Gastrocnemius medialis (tissue), 4 donors: ENCODE measurements at regions not wholly inside any gene's neighbourhood (a gene's known extent, or its start where the extent isn't known, plus 50 kb on each side); places are given as distances from the start of the nearest gene placed in this dataset.
"Not testable (repeated sequence)": the region's sequence is repeated elsewhere in the genome, so short reads cannot be mapped to it uniquely, and the experiment has no call there.

Experiments used
- ATAC-seq, 2 donors: fragments of 150-250 bp; one replicate each; pipeline ENCODE4 v1.9.1; 2016
- DNase-seq, 2 donors: peaks; one replicate each; pipeline ENCODE4 v3.0.0-alpha.2; 2019
- H3K27ac ChIP-seq, 4 donors: fragments of 200-600 bp; sonication (generic); 1 replicate in 1 of 4; 2 replicates in 3 of 4; pipeline ENCODE4 v1.5.1; 2016 to 2018; ENCODE audit warnings: mild to moderate bottlenecking in 2 of 4, moderate library complexity in 1 of 4
- H3K27me3 ChIP-seq, 3 donors: fragments of 200-600 bp; sonication (generic) in 2 of 3; 1 replicate in 1 of 3; 2 replicates in 2 of 3; pipeline versions ENCODE4 v1.5.1 to v1.6.0; 2016 to 2019; ENCODE audit warnings: mild to moderate bottlenecking in 1 of 3, moderate library complexity in 1 of 3
- H3K36me3 ChIP-seq, 2 donors: fragments of 200-600 bp; sonication (generic) in 1 of 2; one replicate each; pipeline ENCODE4 v1.5.1; 2017 to 2018
- H3K4me1 ChIP-seq, 2 donors: fragments of 200-600 bp; sonication (generic) in 1 of 2; one replicate each; pipeline ENCODE4 v1.5.1; 2016 to 2017; ENCODE audit warnings: mild to moderate bottlenecking in 2 of 2
- H3K4me3 ChIP-seq, 4 donors: fragments of 200-600 bp; sonication (generic) in 3 of 4; 1 replicate in 1 of 4; 2 replicates in 3 of 4; pipeline ENCODE4 v1.5.1; 2016 to 2019; ENCODE audit warnings: mild to moderate bottlenecking in 2 of 4
- H3K9me3 ChIP-seq, 3 donors: fragments of 200-600 bp; sonication (generic) in 2 of 3; 1 replicate in 1 of 3; 2 replicates in 2 of 3; pipeline ENCODE4 v1.5.1; 2016 to 2019
- POLR2A ChIP-seq, 2 donors: fragments of 450-650 bp; IDR thresholded peaks; one replicate each; pipeline ENCODE4 v1.6.1; 2017; ENCODE audit warnings: antibody characterized with exemption in 2 of 2, mild to moderate bottlenecking in 2 of 2, moderate library complexity in 2 of 2
- in situ Hi-C, 4 donors: fragments of 200-750 bp; cut with MboI; loops; one replicate each; pipeline versions ENCODE4 v1.15.0 to v1.8.0; 2017; ENCODE audit warnings: low sequenced_read_pairs in 4 of 4
- intact Hi-C: fragments of 100-400 bp; cut with DNase I; formaldehyde crosslinking; loops from one replicate; pipeline ENCODE4 v1.15.1; 2023; ENCODE audit warnings: low total_unique reads
- TF ChIP-seq, protein P1 (sequence below), 5 experiments: fragments of 450-650 bp in 3 of 5; fragments of 200-600 bp in 2 of 5; sonication (generic) in 2 of 5; IDR thresholded peaks in 4 of 5; conservative IDR thresholded peaks in 1 of 5; 1 replicate in 4 of 5; 2 replicates in 1 of 5; pipeline ENCODE4 v1.5.1; 2016 to 2019; ENCODE audit warnings: antibody characterized with exemption in 5 of 5, mild to moderate bottlenecking in 3 of 5, moderate library complexity in 3 of 5

DNA sequence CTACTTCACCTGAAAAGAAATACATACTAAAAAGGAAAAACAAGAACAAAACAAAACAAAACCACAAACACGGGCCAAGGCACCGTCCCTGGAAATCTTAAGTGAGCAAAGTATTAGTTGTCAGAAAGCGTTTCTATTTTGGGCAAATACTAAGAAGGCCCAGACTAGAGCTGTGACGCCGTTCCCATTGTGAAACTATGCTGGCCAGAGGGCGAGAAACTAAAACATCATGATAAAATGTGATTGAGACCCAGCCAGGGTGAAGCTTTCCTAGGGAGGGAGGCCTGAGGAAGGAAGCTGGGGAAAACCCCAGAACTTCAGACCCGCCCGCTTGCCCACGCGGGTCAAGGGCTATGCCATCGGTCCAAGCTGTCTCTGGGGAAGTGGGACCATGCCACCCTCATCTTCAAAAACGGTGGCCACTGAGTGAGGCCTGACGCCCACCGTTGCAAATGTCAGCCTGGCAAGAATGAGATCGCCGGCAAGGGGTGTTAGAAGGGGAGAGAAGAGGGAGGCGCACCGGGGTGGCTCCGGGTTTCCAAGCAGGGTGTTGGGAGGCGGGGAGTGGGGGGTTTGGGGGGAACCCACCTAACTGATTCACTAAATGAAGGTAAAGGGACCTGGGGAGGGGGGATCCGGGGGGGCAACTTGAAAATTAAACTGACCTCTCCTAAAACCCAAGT lies 1950.9 kb upstream of the DEFB115 start:
- ATAC-seq (no peak), DNase-seq (no peak)
- Histone ChIP-seq H3K27me3 (no peaks in the 10 kb centered on the region), H3K27ac (no peak overlapping the region), H3K4me1 (no peaks in the 10 kb centered on the region), H3K4me3 (no peak overlapping the region), H3K36me3 (no peaks in the 10 kb centered on the region), H3K9me3 (no peaks in the 10 kb centered on the region)
- TF ChIP-seq, protein P1, sequence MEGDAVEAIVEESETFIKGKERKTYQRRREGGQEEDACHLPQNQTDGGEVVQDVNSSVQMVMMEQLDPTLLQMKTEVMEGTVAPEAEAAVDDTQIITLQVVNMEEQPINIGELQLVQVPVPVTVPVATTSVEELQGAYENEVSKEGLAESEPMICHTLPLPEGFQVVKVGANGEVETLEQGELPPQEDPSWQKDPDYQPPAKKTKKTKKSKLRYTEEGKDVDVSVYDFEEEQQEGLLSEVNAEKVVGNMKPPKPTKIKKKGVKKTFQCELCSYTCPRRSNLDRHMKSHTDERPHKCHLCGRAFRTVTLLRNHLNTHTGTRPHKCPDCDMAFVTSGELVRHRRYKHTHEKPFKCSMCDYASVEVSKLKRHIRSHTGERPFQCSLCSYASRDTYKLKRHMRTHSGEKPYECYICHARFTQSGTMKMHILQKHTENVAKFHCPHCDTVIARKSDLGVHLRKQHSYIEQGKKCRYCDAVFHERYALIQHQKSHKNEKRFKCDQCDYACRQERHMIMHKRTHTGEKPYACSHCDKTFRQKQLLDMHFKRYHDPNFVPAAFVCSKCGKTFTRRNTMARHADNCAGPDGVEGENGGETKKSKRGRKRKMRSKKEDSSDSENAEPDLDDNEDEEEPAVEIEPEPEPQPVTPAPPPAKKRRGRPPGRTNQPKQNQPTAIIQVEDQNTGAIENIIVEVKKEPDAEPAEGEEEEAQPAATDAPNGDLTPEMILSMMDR (IDR thresholded peaks at IDR 0.05 in 4 of 5, conservative IDR thresholded peaks at IDR 0.05 in 1 of 5): no peak
- TF ChIP-seq POLR2A (IDR thresholded peaks at IDR 0.05): no peak
- intact Hi-C loops (no loop called here), in situ Hi-C loops (no loop called here)

DNA sequence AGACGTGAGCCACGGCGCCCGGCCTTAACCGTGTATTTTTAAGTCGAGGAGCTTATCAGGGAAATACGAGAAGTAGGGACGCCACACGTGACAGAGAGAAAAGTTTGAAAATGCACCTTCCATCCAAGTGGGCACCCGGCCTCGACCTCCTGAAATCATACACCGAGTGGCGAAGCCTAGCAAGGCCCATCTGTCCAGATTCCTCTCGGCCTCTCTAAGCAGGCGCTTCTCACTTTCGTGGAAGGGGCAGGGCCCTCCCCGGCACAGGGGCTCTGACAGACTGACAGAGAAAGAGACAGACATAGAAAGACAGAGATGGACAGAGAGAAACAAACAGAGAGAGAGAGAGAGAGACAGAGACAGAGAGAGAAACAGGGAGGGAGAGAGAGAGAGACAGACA lies 1950.0 kb upstream of the DEFB115 start:
- H3K27ac ChIP-seq, H3K9me3 ChIP-seq, H3K27me3 ChIP-seq, DNase-seq, intact Hi-C loops, H3K4me3 ChIP-seq, H3K4me1 ChIP-seq, in situ Hi-C loops, ATAC-seq, H3K36me3 ChIP-seq: not testable (repeated sequence)

DNA sequence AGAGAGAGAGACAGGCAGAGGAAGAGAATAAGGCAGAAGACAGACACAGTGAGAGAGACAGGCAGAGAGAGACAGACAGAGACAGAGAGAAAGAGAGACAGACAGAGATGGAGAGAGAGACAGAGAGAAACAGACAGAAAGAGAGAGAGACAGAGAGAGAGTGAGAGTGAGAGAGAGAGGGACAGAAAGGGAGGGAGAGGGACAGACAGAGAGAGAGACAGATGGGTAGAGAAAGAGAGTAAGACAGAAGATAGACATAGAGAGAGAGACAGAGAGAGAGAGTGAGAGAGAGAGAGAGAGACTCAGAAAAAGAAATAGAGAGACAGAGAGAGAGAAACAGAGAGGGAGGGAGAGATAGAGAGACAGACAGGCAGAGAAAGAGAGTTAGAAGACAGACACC lies 1948.5 kb upstream of the DEFB115 start:
- H3K4me1 ChIP-seq, intact Hi-C loops, DNase-seq, H3K9me3 ChIP-seq, in situ Hi-C loops, H3K4me3 ChIP-seq, H3K27ac ChIP-seq, H3K36me3 ChIP-seq, ATAC-seq, H3K27me3 ChIP-seq: not testable (repeated sequence)

DNA sequence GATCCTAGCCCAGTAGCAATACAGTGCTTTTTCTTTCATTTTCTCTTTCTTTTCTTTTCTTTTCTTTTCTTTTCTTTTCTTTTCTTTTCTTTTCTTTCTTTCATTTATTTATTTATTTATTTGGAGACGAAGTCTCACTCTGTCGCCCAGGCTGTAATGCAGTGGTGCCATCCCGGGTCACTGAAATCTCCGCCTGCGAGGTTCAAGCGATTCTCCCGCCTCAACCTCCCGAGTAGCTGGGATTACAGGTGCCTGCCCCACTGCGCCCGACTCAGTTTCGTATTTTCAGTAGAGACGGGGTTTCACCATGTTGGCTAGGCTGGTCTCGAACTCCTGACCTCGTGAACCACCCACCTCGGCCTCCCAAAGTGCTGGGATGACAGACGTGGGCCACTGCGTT lies 1948.0 kb upstream of the DEFB115 start:
- H3K4me1 ChIP-seq, H3K36me3 ChIP-seq, in situ Hi-C loops, H3K27me3 ChIP-seq, intact Hi-C loops, ATAC-seq, H3K27ac ChIP-seq, H3K4me3 ChIP-seq, DNase-seq, H3K9me3 ChIP-seq: not testable (repeated sequence)

- intact Hi-C loops, in situ Hi-C loops, H3K4me1 ChIP-seq, H3K27ac ChIP-seq, H3K36me3 ChIP-seq, H3K27me3 ChIP-seq, H3K9me3 ChIP-seq, ATAC-seq, H3K4me3 ChIP-seq, DNase-seq: not testable (repeated sequence)
These were observed 1946.4 kb upstream of the DEFB115 start for GRCh38 chr20:29311046-29311445.

- H3K27me3 ChIP-seq, ATAC-seq, in situ Hi-C loops, H3K9me3 ChIP-seq, DNase-seq, H3K4me1 ChIP-seq, H3K36me3 ChIP-seq, H3K27ac ChIP-seq, H3K4me3 ChIP-seq, intact Hi-C loops: not testable (repeated sequence)
These were observed 1944.8 kb upstream of the DEFB115 start for GRCh38 chr20:29312679-29313078.

DNA sequence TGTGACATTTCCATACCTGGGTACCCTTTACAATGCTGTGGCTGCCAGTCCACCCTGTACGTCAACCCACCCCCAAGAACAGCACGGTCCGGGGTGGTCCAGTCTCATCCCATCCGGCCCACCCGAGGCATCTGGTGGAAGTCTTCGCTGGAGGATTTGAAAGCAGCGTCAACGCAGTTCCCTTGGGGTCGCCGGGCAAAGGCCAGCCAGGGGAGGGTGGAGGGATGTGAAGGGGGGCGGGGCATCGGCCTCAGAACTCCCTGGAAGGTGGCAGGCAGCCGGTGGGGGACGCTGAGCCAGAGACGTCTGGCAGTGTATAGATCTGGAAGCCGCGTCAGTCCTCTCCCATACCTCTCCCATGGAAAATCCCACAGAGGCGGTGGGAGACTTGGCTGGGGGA lies 1944.0 kb upstream of the DEFB115 start:
- TF ChIP-seq POLR2A (IDR thresholded peaks at IDR 0.05): no peak
- TF ChIP-seq, protein P1 (IDR thresholded peaks at IDR 0.05 in 4 of 5, conservative IDR thresholded peaks at IDR 0.05 in 1 of 5): no peak
- Histone ChIP-seq H3K27me3 (no peaks in the 10 kb centered on the region), H3K36me3 (no peaks in the 10 kb centered on the region), H3K27ac (no peak overlapping the region), H3K4me1 (no peaks in the 10 kb centered on the region), H3K4me3 (no peak overlapping the region), H3K9me3 (no peaks in the 10 kb centered on the region)
- in situ Hi-C loops: no loop called here
- no peak for ATAC-seq
- no peak for DNase-seq
- intact Hi-C loops: no loop called here
